EL (cell line): ENCODE measurements at regions not wholly inside any gene's neighbourhood (a gene's known extent, or its start where the extent isn't known, plus 50 kb on each side); places are given as distances from the start of the nearest gene placed in this dataset.
"Not testable (repeated sequence)": the region's sequence is repeated elsewhere in the genome, so short reads cannot be mapped to it uniquely, and the experiment has no call there.

Experiments
- DNase-seq: peaks from one replicate; pipeline ENCODE4 v3.0.0-alpha.2; 2016

DNA sequence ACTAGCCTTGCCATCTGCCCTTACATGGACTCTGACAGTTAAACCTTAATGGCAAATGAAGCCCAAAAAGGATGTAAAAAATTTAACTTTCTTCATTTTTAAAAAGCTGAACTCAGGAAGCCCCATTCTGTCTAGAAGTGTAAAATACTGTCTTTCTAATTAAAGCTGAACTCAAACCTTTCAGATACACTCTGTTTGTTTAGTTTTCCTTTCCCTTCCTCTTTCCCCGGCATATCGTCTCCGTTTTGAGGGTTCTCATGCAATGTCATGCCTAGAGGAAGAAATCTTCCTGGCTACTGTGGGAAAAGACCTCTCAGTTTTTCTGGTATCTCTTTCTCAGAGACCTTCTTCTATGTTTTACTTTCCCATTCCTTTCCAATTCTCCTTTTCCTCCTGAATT lies 841.5 kb downstream of the DTWD2 start:
- no peak for DNase-seq

DNA sequence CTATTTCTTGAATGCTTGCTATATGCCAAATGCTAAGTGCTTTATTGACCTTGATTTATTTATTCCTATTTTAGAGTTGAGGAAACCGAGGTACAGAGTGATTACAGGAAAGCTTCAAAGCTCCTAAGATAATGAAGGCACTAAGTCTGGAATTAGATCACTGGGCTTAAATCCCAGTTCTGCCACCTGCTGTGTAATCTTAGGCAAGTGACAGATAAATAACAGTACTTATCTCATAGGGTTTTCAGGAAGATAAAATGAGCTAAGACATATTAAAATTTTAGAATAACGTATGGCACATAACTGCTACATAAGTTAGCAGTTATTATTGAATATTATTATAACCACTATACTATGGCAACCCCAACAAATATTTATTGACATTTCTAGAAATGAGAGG lies 843.8 kb downstream of the DTWD2 start:
- DNase-seq: no peak

DNA sequence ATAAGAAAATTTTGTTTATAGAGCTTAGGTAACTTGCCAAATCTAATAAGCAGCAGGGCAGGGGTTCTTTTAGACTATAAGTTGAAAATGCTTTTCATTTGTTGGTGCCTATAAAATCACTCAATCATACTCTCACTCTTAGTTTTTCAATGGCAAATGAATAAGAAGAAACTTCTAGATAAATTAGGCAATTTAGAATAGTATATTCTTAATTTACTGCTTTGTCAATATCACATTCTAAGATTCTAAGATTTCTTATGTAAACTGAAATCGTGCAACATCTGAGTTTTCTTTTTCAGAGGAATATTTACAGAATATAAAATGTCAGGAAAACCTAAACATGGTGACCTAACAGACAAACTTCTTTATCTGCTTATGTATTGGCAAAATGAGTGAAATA lies 849.0 kb downstream of the DTWD2 start:
- no peak for DNase-seq

GRCh38 chr5:118126159-118126558 lies 862.2 kb downstream of the DTWD2 start:
- peak; percentile 30 for DNase-seq

- DNase-seq: no peak
Measured at GRCh38 chr5:118125687-118126086, 862.7 kb downstream of the DTWD2 start.

GRCh38 chr5:118121258-118121657 lies 867.1 kb downstream of the DTWD2 start:
- DNase-seq: no peak

- DNase-seq: peak; percentile 69
Measured at GRCh38 chr5:118115791-118116190, 872.6 kb downstream of the DTWD2 start.

- DNase-seq: no peak
Measured at GRCh38 chr5:118111956-118112355, 876.4 kb downstream of the DTWD2 start.

DNA sequence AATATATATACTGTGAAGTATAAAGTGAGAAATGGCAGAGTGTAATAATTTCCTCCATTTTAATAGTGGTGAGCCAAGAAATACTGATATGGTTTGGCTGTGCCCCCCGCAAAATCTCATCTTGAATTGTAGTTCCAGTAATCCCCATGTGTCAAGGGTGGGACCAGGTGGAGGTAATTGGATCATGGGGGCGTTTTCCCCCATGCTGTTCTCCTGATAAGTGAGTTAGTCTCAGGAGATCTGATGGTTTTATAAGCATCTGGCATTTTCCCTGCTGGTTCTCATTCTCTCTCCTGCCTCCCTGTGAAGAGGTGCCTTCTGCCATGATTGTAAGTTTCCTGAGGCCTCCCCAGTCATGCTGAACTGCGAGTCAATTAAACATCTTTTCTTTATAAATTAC lies 881.1 kb downstream of the DTWD2 start:
- DNase-seq: not testable (repeated sequence)

DNA sequence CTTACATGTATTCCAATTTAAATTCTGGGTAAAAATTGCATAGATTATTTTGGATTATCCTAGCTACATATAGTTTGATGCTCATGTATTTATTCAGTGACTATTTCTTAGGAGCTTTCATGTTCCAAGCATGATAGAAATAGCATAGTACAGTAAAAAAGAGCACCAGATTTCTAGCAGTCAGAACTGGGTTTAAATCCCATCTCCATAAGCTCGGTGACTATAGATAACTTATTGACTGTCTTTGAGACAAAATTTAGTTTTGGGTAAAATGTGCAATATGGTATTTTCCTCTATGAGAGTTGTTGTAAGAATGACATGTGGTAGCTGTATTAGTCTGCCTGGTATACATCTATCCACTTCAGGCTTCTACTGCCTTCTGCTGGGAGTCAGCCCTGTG lies 889.6 kb downstream of the DTWD2 start:
- no peak for DNase-seq

DNA sequence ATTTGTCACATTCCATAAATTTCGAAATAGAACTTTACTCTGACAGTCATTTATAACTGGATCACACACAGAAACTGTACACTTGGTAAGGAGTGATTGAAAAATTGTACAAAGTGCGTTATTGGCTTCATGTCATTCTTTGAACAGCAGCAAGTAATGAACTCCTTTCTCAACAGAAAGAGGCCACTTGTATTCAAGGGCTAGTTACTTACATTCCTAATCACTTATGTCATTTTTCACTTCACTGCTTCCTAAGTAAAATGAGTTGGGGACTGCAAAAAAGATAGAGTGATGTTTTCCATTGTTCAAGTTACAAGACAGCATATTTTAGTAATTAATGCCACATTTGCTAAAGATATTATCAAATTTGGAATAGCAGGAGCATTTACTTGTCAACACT lies 893.2 kb downstream of the DTWD2 start:
- peak; percentile 8 for DNase-seq

DNA sequence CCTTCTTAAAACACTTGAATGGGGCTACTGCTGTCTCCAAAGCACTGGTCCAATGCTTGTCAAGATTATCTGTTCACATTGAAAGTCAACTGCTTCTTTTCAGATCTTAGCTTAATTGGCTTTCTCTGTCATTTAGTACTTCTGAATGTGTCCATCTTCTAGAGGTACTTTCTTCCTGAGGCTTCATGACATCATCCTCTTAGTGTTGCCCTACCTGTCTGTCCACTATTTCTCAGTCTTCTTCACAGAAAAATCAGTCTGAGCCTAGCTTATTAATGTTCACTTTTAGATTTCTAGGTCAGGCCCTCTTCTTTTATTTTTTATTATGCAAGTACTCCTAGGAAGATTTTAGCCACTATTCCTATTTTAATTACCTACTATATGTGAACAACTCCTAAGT lies 899.9 kb downstream of the DTWD2 start:
- no peak for DNase-seq

GRCh38 chr5:118076490-118076889 lies 911.9 kb downstream of the DTWD2 start:
- DNase-seq: no peak

DNA sequence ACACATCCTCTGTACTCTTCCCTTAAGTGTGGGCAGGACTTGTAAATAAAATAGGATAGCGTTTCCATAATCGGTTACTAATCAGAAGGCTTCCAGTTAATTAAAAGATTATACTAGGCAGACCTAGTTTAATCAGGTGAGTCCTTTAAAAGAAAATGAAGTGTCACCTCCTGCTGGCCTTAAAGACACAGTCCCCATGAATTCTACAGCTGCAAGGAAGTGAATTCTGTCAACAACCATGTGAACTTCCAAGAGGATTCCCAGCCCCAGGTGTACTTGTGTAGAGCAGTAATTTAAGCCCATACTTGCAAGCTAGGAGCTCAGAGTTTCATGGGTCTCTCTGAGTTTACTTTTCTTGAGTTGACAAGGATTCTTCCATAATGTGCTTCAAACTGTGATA lies 918.3 kb downstream of the DTWD2 start:
- DNase-seq: no peak

- no peak for DNase-seq
Measured at GRCh38 chr5:118069452-118069851, 918.9 kb downstream of the DTWD2 start.

GRCh38 chr5:118068886-118069285 lies 919.5 kb downstream of the DTWD2 start:
- no peak for DNase-seq

DNA sequence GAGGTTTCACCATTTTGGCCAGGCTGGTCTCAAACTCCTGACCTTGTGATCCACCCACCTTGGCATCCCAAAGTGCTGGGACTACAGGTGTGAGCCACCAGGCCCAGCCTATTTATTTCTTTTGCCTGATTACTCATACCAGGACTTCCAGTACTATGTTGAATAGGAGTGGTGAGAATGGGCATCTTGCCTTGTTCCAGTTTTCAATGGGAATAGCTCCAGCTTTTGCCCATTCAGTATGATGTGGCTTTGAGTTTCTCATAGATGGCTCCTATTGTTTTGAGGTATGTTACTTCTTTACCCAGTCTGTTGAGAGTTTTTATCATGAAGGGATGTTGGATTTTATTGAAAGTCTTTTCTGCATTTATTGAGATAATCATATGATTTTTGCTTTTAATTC lies 924.5 kb downstream of the DTWD2 start:
- DNase-seq: not testable (repeated sequence)

- DNase-seq: peak; percentile 3
Measured at GRCh38 chr5:118060833-118061232, 927.5 kb downstream of the DTWD2 start.

- peak; percentile 44 for DNase-seq
Measured at GRCh38 chr5:118052503-118052902, 935.8 kb downstream of the DTWD2 start.

DNA sequence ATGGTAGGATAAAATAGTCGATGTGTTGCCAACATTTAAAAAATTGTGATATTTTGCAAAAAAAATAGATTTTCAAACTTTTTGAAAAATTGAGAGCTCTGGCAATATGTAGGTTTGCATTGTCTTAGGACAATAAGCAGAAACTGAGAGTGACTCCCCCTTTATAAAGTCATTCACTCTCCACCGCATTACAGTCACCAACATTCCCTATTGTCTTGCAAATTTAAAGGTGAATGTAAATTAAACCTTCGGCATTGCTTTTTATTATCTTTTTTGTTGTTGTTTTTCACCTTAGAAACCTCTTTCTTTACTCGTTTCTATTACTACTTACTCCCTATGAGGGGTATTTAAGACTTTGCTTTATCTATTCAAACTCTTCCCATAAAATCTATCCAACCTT lies 944.2 kb downstream of the DTWD2 start:
- no peak for DNase-seq

DNA sequence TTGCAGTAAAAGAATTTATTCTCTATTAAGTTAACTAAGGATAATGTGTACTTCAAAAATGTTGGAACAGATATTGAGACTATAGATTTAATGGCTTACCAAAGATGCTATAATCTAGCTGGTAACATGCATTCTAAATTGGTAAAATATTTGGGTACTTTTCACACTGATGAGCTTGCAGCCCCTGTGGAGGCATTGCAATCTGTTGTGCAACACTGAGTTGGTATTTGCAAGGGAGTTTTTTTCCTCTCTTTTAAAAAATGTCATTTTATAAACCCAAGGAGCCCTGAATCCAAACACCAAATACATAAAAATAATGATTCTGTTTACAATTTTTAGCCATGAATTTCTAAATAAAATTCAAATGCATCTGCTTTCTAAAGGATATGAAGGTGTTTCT lies 944.8 kb downstream of the DTWD2 start:
- no peak for DNase-seq

GRCh38 chr5:118042076-118042475 lies 946.3 kb downstream of the DTWD2 start:
- no peak for DNase-seq

- DNase-seq: no peak
Measured at GRCh38 chr5:118040496-118040895, 947.9 kb downstream of the DTWD2 start.

GRCh38 chr5:118033686-118034338 lies 954.5 kb downstream of the DTWD2 start:
- no peak for DNase-seq

DNA sequence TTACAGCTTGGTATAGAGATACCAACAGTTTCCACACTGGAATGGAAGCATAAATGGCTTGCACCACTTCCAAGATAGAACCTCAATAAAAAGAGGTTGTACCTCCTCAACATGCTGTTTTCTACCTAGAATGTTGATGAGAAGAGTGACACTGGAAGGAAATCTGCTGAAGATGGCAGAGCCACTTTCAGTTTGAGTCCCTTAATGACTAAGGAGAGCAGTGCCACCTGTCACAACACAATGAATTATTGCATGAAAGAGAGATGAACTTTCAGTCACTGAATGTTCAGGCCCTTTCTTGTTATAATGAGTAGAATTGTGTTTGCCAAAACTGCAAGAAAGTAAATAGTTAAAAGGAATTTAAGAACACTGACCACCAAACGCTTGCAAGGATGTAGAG lies 958.5 kb downstream of the DTWD2 start:
- DNase-seq: no peak

DNA sequence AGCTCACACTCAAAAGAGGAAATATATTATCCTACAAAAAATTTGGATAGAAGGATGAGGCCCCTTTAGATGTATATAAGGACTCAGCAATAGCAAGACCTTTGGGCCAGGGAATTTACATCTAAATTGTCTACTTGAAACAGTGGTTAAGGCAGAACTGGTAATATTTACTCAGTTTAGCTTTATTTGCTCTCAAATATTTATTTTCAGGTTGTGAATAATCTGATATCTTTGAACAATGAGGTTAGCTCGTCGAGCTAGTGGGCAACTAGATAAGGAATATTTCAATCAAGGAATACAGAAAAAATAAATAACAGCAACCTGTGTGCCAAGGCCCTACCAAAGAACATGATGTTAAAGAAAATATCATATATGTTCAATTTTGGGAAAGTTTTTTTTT lies 966.3 kb downstream of the DTWD2 start:
- DNase-seq: no peak
